ENCODE measurements at regions not wholly inside any gene's neighbourhood (a gene's known extent, or its start where the extent isn't known, plus 50 kb on each side); places are given as distances from the start of the nearest gene placed in this dataset.

GRCh38 chr17:36731811-36732210, 130.4 kb downstream of the MRM1 start:
- Histone ChIP-seq H3K27ac (ENCODE audit: low read depth in 2 of 2, low read length in 2 of 2) (no peak overlapping the region), H3K27me3 (ENCODE audit: control insufficient read depth, insufficient read depth, low read length) (peaks cover 4% of the 10 kb centered on the region), H3K9me3 (ENCODE audit: control insufficient read depth in 2 of 3, insufficient read depth in 1 of 3, low read length in 3 of 3) (no peaks in the 10 kb centered on the region), H3K4me1 (ENCODE audit: control insufficient read depth in 2 of 3, insufficient read depth in 2 of 3, low read depth in 1 of 3, low read length in 3 of 3) (no peaks in the 10 kb centered on the region), H3K9ac (ENCODE audit: low read length in 3 of 3) (no peak overlapping the region), H3K4me3 (ENCODE audit: low read length in 3 of 3) (no peak overlapping the region), H3K36me3 (ENCODE audit: control insufficient read depth in 2 of 3, insufficient read depth in 3 of 3, low read length in 3 of 3) (no peaks in the 10 kb centered on the region)
- FAIRE-seq, result no peak
- intact Hi-C loops (cut with DNase I), result no loop called here
- DNase-seq, result peak in 2 of 5 donors; percentile 35 to 72
- TF ChIP-seq CTCF (IDR thresholded peaks at IDR 0.05; ENCODE audit: borderline replicate concordance, extremely low read depth, insufficient read depth), result no peak

GRCh38 chr17:36732351-36732750, 131.0 kb downstream of the MRM1 start:
- TF ChIP-seq CTCF (IDR thresholded peaks at IDR 0.05; ENCODE audit: borderline replicate concordance, extremely low read depth, insufficient read depth), result no peak
- no peaks in the 10 kb centered on the region for H3K36me3 ChIP-seq (ENCODE audit: control insufficient read depth in 2 of 3, insufficient read depth in 3 of 3, low read length in 3 of 3)
- intact Hi-C loops (cut with DNase I), result no loop called here
- no peak overlapping the region for H3K27ac ChIP-seq (ENCODE audit: low read depth in 2 of 2, low read length in 2 of 2)
- DNase-seq (no peak), FAIRE-seq (no peak)
- H3K9ac ChIP-seq (ENCODE audit: low read length in 3 of 3), result no peak overlapping the region
- no peaks in the 10 kb centered on the region for H3K9me3 ChIP-seq (ENCODE audit: control insufficient read depth in 2 of 3, insufficient read depth in 1 of 3, low read length in 3 of 3)
- H3K27me3 ChIP-seq (ENCODE audit: control insufficient read depth, insufficient read depth, low read length), result peaks cover 4% of the 10 kb centered on the region
- no peaks in the 10 kb centered on the region for H3K4me1 ChIP-seq (ENCODE audit: control insufficient read depth in 2 of 3, insufficient read depth in 2 of 3, low read depth in 1 of 3, low read length in 3 of 3)
- no peak overlapping the region for H3K4me3 ChIP-seq (ENCODE audit: low read length in 3 of 3)

GRCh38 chr17:36736201-36737156, 135.1 kb downstream of the MRM1 start:
- intact Hi-C loops (cut with DNase I), result no loop called here
- FAIRE-seq, result no peak
- Histone ChIP-seq H3K9ac (ENCODE audit: low read length in 3 of 3) (no peak overlapping the region), H3K27ac (ENCODE audit: low read depth in 2 of 2, low read length in 2 of 2) (no peak overlapping the region), H3K4me3 (ENCODE audit: low read length in 3 of 3) (no peak overlapping the region), H3K9me3 (ENCODE audit: control insufficient read depth in 2 of 3, insufficient read depth in 1 of 3, low read length in 3 of 3) (no peaks in the 10 kb centered on the region), H3K27me3 (ENCODE audit: control insufficient read depth, insufficient read depth, low read length) (no peaks in the 10 kb centered on the region), H3K4me1 (ENCODE audit: control insufficient read depth in 2 of 3, insufficient read depth in 2 of 3, low read depth in 1 of 3, low read length in 3 of 3) (no peaks in the 10 kb centered on the region), H3K36me3 (ENCODE audit: control insufficient read depth in 2 of 3, insufficient read depth in 3 of 3, low read length in 3 of 3) (no peaks in the 10 kb centered on the region)
- no peak for TF ChIP-seq CTCF (IDR thresholded peaks at IDR 0.05; ENCODE audit: borderline replicate concordance, extremely low read depth, insufficient read depth)
- no peak for DNase-seq

Data from kidney (tissue), 13 donors.